ENCODE measurements at regions not wholly inside any gene's neighbourhood (a gene's known extent, or its start where the extent isn't known, plus 50 kb on each side); places are given as distances from the start of the nearest gene placed in this dataset.

DNA sequence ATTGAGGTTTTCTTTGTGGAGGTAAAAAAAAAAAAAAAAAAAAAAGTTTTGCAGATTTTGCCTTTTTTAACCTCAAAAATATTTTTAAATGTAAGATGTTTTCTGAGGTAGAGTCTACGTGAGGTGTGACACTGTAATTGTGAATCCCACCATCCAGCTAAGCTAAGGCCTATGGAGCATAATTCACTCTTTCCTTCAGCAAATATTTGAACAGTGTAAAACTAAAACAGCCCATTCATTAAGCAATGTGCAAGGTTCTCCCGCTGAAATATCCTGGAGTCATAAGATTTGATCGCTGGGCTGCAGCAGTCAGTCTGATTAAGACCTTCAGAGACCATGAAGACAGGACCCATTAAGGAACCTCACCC, 105.1 kb downstream of the HNRNPLL start:
- no peaks in the 10 kb centered on the region for H3K27me3 ChIP-seq
- H3K4me3 ChIP-seq: no peak overlapping the region
- DNase-seq (ENCODE audit: low spot score in 2 of 2): no peak
- H3K4me1 ChIP-seq: peaks cover 0 to 5% of the 10 kb centered on the region in 2 donors
- H3K27ac ChIP-seq: no peak overlapping the region
- H3K9me3 ChIP-seq: no peaks in the 10 kb centered on the region
- intact Hi-C loops (cut with DNase I; ENCODE audit: low total_unique reads): loop anchor here (2.0 kb wide), 2 partner anchors 63 to 69 kb away; no protein-coding TSS in a partner anchor
- TF ChIP-seq, protein P1, sequence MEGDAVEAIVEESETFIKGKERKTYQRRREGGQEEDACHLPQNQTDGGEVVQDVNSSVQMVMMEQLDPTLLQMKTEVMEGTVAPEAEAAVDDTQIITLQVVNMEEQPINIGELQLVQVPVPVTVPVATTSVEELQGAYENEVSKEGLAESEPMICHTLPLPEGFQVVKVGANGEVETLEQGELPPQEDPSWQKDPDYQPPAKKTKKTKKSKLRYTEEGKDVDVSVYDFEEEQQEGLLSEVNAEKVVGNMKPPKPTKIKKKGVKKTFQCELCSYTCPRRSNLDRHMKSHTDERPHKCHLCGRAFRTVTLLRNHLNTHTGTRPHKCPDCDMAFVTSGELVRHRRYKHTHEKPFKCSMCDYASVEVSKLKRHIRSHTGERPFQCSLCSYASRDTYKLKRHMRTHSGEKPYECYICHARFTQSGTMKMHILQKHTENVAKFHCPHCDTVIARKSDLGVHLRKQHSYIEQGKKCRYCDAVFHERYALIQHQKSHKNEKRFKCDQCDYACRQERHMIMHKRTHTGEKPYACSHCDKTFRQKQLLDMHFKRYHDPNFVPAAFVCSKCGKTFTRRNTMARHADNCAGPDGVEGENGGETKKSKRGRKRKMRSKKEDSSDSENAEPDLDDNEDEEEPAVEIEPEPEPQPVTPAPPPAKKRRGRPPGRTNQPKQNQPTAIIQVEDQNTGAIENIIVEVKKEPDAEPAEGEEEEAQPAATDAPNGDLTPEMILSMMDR (IDR thresholded peaks at IDR 0.05): no peak
- TF ChIP-seq POLR2A (IDR thresholded peaks at IDR 0.05) (no peak), POLR2AphosphoS5 (IDR thresholded peaks at IDR 0.05) (no peak)
- H3K36me3 ChIP-seq: no peaks in the 10 kb centered on the region

DNA sequence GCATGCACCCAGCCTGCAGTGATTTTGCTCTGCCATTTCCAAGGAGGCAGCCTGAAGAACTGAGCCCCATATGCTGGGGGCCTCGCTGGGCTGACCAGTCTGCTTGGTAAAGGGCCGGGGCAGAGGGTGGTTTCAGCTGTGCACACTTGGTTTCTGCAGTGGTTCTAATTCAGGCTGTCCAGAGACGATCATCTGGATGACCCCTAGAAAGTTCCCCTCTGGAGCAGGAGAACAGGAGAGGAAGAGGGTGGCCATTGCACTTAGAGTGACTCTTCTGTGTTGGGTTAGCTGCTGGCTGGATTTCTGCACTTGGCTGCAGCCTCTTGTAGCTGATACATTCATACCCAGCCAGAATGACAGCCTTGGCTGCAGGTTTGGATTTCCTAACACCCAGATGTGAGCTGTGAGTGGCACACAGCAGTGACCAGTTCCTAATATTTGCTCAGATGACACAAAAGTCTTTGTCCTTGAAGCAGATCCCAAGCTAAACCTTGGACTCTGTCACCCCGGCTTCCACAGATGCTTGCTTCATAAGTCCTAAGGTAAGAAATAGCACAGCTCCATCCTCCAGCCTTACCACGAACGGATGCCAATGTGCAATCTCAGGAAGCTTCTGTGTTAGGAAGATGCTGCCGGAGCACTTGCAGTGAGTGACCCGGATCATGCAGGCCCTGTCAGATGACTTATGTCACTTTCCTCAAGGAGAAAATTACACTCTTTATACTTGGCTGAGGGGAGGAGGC, 105.6 kb downstream of the HNRNPLL start:
- H3K4me3 ChIP-seq: no peak overlapping the region
- H3K4me1 ChIP-seq: peaks cover 0 to 5% of the 10 kb centered on the region in 2 donors
- H3K27me3 ChIP-seq: no peaks in the 10 kb centered on the region
- DNase-seq (ENCODE audit: low spot score in 2 of 2): peak in 1 of 2 donors; percentile 46
- TF ChIP-seq, protein P1 (IDR thresholded peaks at IDR 0.05): no peak
- TF ChIP-seq POLR2A (IDR thresholded peaks at IDR 0.05): no peak
- TF ChIP-seq POLR2AphosphoS5 (IDR thresholded peaks at IDR 0.05): no peak
- intact Hi-C loops (cut with DNase I; ENCODE audit: low total_unique reads): loop anchor here (2.0 kb wide), 1 partner anchor 64 kb away; no protein-coding TSS in a partner anchor
- H3K9me3 ChIP-seq: no peaks in the 10 kb centered on the region
- H3K27ac ChIP-seq: no peak overlapping the region
- H3K36me3 ChIP-seq: no peaks in the 10 kb centered on the region

DNA sequence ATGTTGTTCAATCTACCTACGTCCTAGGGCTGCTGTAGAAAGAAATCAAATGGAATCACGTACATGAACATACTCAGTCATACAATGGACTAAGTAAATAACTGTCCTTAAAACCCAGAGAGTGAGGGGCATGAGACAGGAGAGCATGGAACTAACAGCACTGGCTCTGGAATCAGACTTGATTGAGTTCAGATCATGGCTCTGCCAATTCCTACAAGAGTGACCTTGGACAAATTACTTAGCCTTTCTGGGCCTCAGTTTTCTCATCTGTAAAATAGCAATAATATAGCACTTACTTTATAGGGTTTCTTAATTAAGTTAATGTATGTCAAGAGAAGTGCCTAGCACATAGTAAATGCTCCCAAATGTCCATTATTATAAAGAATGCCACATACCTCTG, 106.8 kb downstream of the HNRNPLL start:
- TF ChIP-seq POLR2A (IDR thresholded peaks at IDR 0.05): no peak
- TF ChIP-seq, protein P1 (IDR thresholded peaks at IDR 0.05): no peak
- TF ChIP-seq POLR2AphosphoS5 (IDR thresholded peaks at IDR 0.05): no peak
- peaks cover 0 to 5% of the 10 kb centered on the region in 2 donors for H3K4me1 ChIP-seq
- H3K27ac ChIP-seq: no peak overlapping the region
- H3K4me3 ChIP-seq: no peak overlapping the region
- DNase-seq (ENCODE audit: low spot score in 2 of 2): no peak
- no peaks in the 10 kb centered on the region for H3K27me3 ChIP-seq
- no peaks in the 10 kb centered on the region for H3K36me3 ChIP-seq
- H3K9me3 ChIP-seq: no peaks in the 10 kb centered on the region
- intact Hi-C loops (cut with DNase I; ENCODE audit: low total_unique reads): loop anchor here (2.0 kb wide), 1 partner anchor 65 kb away; no protein-coding TSS in a partner anchor

DNA sequence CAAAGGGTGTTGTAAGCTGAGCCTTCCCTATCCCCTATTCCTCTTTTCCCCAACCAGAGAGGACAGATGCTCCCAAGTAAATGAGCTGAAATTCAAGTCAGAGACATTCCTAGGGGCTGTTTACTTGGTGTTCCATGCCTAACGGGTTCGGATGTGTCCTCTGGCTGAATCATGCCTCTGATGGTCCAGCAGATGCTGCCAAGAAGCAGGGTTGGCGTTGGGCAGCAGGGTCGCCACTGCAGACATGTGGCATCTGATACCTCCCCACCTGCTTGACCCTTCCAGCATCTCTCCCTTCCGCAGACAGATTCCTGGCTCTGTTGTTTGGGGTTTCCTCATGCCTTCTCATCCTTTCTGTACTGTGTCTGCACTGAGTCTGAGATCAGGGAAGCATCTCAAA, 108.3 kb downstream of the HNRNPLL start:
- Histone ChIP-seq H3K27me3 (no peaks in the 10 kb centered on the region), H3K4me1 (no peaks in the 10 kb centered on the region), H3K9me3 (no peaks in the 10 kb centered on the region), H3K36me3 (no peaks in the 10 kb centered on the region), H3K4me3 (no peak overlapping the region), H3K27ac (no peak overlapping the region)
- DNase-seq (ENCODE audit: low spot score in 2 of 2): no peak
- intact Hi-C loops (cut with DNase I; ENCODE audit: low total_unique reads): no loop called here
- TF ChIP-seq POLR2A (IDR thresholded peaks at IDR 0.05) (no peak), POLR2AphosphoS5 (IDR thresholded peaks at IDR 0.05) (no peak)
- TF ChIP-seq, protein P1 (IDR thresholded peaks at IDR 0.05): no peak

DNA sequence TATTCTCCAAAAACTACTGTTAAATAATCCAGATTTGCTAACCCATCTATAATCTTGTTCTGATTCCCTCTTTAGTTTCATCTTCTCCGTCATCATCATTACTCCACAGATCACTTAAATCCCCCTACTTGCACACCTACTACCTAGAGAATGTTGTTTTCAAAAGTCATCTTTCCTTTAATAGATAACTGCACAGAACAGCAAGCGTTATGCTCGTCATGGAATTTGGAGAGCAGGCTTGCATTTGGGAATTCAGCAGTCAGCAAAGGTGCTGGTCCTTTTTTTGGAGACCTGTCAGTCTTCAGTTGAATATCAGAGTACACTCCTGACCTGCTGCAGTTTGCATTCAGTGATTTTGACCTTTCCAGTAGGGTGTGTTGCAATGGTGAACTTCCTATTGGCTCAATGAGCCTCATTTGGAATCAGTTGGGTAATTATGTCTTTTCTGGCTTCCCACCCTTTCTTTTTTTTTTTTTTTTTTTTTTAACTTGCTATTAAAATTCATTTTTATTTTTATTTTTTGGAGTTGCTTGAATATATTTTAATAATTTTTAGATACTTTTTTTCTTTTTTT, 110.6 kb downstream of the HNRNPLL start:
- no peak for DNase-seq (ENCODE audit: low spot score in 2 of 2)
- Histone ChIP-seq H3K27ac (no peak overlapping the region), H3K4me3 (no peak overlapping the region), H3K9me3 (no peaks in the 10 kb centered on the region), H3K4me1 (no peaks in the 10 kb centered on the region), H3K36me3 (no peaks in the 10 kb centered on the region), H3K27me3 (no peaks in the 10 kb centered on the region)
- TF ChIP-seq, protein P1 (IDR thresholded peaks at IDR 0.05): no peak
- TF ChIP-seq POLR2AphosphoS5 (IDR thresholded peaks at IDR 0.05) (no peak), POLR2A (IDR thresholded peaks at IDR 0.05) (no peak)
- intact Hi-C loops (cut with DNase I; ENCODE audit: low total_unique reads): no loop called here
